HG03135 (cell line): ENCODE measurements at regions not wholly inside any gene's neighbourhood (a gene's known extent, or its start where the extent isn't known, plus 50 kb on each side); places are given as distances from the start of the nearest gene placed in this dataset.

ENCODE experiments used
- ATAC-seq: cut with Tn5 transposase; IDR thresholded peaks from one replicate; pipeline ENCODE4 v1.9.1; 2021; ENCODE audit warnings: mild to moderate bottlenecking, moderate library complexity; ENCODE audit not compliant: unreplicated experiment

DNA sequence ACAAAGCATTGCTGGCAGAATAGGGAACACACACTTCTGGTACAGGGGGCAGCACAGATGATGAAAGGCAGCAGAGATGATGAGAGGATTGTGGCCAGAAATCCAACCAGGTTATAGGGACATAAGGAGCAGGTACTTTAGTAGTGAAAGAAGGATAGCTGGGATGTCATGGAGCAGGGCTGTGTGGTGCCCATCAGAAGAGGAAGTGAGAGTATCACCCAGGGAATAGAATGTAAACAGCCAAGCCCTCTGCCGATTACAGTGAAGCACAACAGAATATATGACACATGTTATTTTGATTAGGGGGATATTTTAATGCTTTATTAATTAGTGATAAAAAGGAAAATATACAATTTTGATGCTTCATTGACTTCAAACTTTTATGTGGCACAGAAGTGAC lies 883.4 kb upstream of the CDH2 start:
- ATAC-seq, result no peak

DNA sequence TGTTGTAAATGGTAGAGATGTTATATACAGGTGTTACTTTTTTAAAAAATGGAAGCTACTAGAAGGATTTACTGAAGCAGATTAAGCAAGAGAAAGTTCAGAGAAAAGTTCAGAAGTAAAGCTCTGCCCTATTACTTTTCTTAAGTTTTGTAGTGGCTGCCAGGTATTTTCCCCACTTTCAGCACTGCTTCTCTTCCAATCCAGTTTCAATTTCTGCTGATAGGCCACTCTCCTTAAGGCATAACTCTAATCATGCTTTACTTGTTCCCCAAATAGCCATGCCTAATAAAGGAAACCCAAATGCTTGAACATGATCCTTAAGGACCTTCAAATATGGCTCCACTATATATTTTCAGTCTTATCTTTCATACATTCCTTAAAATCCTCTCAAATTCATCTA lies 880.8 kb upstream of the CDH2 start:
- ATAC-seq, result no peak

GRCh38 chr18:29056800-29057199 lies 879.9 kb upstream of the CDH2 start:
- ATAC-seq, result no peak

- ATAC-seq, result no peak
Observed at GRCh38 chr18:29041976-29042375, 865.0 kb upstream of the CDH2 start.

- no peak for ATAC-seq
Observed at GRCh38 chr18:29034113-29034856, 857.4 kb upstream of the CDH2 start.

- ATAC-seq, result no peak
Observed at GRCh38 chr18:29028560-29028959, 851.6 kb upstream of the CDH2 start.

- ATAC-seq, result no peak
Observed at GRCh38 chr18:29018976-29019375, 842.0 kb upstream of the CDH2 start.

- no peak for ATAC-seq
Observed at GRCh38 chr18:29012883-29013465, 836.0 kb upstream of the CDH2 start.

DNA sequence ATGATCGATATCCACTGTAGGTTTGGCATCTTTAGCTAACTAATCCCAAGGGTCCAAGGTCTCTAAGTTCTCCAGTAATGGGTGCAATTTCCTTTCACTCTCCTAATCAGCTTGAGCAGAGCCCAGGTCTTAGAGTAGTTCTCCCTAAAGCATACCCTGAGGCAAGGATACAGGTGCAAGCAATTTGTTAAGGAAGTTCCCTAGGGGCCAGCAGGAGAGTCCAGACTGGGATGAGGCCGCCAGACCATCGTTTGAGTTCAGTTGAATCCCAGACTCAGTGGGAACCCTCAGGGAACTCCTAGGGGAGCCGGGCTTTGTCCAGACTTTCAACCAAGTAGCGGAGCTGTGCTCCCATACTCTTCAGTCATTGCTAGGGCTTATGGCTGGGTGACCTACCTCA lies 835.4 kb upstream of the CDH2 start:
- no peak for ATAC-seq

- ATAC-seq, result no peak
Observed at GRCh38 chr18:29009250-29009803, 832.4 kb upstream of the CDH2 start.

DNA sequence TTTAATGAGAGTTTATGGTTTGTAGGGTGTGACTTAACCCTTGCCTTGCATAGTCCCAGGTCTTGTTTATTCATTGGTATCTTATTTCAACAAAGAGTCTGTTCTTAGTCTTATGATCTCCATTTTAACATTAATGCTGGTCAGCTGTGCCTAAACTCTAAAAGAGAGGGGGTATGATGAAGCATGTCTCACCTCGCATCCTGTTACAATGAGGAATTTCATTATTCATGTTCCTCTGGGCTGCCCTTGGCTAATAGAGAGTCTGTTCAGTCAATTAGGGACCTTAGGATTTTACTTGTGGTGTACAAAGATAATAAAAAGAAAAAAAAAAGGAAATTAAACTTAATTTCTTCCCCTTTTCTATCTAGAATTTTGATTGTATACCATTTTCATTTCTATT lies 831.9 kb upstream of the CDH2 start:
- ATAC-seq, result no peak

DNA sequence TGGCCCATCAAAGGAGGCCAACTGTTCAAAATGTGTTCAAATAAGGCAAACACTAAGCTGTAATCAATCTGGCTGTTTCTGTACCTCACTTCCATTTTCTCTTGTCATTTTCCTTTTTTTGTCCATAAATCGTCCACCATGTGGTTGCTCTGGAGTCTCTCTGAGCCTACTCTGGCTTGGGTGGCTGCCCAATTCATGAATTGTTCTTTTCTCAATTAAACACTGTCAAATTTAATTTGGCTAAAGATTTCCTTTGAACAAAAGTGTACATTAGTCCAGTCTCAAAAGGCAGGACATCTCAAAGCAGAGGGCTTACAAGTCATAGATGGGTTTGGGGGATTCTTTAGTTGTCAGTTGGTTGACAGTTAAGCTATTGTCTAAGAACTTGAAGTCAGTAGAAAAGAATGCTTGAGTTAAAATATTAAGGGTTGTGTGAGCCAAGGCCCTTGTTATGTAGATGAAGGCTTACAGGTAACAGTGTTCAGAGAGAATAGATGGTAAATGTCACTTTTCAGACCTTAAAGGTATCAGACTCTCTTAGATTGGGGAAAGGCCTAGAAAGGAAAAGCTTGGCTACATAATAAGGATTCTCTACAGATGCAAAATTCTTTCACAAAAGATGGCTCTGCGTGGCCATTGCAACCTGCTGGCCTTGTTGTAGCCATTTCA lies 831.2 kb upstream of the CDH2 start:
- no peak for ATAC-seq

GRCh38 chr18:29004921-29005320 lies 828.0 kb upstream of the CDH2 start:
- no peak for ATAC-seq

GRCh38 chr18:29003194-29003593 lies 826.3 kb upstream of the CDH2 start:
- no peak for ATAC-seq

DNA sequence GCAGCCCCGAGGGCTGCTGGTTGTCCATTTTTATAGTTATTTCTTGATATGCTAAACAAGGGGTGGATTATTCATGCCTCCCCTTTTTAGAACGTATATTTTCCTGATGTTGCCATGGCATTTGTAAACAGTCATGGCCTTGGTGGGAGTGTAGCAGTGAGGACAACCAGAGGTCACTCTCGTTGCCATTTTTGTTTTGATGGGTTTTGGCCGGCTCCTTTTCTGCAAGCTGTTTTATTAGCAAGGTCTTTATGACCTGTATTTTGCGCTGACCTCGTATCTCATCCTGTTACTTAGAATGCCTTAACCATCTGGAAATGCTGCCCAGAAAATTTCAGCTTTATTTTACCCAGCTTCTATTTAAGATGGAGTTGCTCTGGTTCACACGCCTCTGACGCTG lies 825.8 kb upstream of the CDH2 start:
- no peak for ATAC-seq

DNA sequence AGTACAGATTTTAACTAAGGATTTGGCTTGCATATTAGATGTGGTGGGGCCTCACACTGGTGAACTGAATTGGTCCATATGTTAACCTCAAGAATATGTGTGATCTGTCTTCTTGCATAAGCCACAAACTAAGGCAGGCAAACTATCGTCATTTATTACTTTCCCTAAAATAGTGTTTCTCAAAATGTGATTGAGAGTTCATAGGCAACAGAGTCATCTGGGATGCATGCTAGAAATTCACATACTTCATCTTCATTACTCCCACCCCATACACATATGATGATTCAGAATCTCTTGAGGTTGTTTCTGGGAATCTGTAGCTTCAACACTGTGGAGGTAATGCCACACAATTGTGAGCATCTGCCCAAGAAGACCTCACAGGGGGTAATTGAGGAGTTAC lies 822.8 kb upstream of the CDH2 start:
- ATAC-seq, result no peak

- ATAC-seq, result no peak
Observed at GRCh38 chr18:28995319-28995718, 818.4 kb upstream of the CDH2 start.

GRCh38 chr18:28984731-28985130 lies 807.8 kb upstream of the CDH2 start:
- no peak for ATAC-seq

GRCh38 chr18:28974504-28974903 lies 797.6 kb upstream of the CDH2 start:
- no peak for ATAC-seq

DNA sequence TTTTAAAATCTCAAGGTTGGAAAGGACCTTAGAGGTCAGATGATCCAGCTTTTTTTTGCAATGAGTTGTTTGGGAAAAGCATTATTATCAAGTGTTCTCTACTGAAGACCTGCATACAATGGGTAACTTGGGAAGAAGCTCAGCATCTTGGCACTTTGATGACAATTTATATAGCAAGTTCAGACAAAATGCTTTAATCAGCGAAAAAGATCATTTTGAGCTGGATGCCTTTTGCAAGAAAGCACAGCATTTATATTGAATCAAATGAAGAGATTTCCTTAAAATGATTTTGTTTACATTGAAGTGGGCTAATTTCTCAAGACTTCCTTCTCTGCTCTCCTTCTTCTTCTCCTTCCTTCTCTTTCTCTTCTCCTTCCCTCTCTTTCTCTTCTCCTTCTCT lies 796.4 kb upstream of the CDH2 start:
- no peak for ATAC-seq

- no peak for ATAC-seq
Observed at GRCh38 chr18:28972333-28972907, 795.5 kb upstream of the CDH2 start.

DNA sequence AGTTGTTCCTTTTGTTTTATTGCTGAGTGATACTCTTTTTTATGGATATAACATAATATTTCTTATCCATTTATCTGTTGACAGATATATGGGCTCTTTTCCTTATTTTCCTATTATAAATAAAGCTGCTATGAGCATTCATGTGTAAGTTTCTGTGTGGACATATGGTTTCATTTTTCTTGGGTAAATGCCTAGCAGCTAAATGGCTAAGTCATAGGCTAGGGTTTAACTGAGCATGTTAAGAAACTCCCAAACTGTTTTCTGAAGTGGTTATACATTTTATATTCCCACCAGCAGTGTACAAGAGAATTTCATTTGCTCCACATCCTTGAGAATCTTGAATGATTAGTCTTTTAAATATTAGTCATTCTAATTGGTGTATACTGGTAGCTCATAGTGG lies 786.6 kb upstream of the CDH2 start:
- ATAC-seq, result no peak
